Liver (tissue), 8 donors: ENCODE measurements at regions not wholly inside any gene's neighbourhood (a gene's known extent, or its start where the extent isn't known, plus 50 kb on each side); places are given as distances from the start of the nearest gene placed in this dataset.

Source experiments
- DNase-seq: peaks from one replicate; pipeline ENCODE4 v3.0.0-alpha.2; 2017; ENCODE audit warnings: low spot score
- H3K27ac ChIP-seq, 2 donors: one replicate each; pipeline ENCODE4 v1.7.0; 2013; ENCODE audit warnings: inconsistent platforms in 2 of 2, low read length in 2 of 2, control low read depth in 1 of 2, low read depth in 1 of 2, mild to moderate bottlenecking in 1 of 2
- H3K27me3 ChIP-seq, 4 donors: one replicate each; pipeline versions ENCODE4 v1.6.1 to v1.7.0; 2013; ENCODE audit warnings: low read length in 3 of 4, inconsistent platforms in 1 of 4, mild to moderate bottlenecking in 1 of 4, moderate library complexity in 1 of 4; ENCODE audit not compliant: control insufficient read depth in 4 of 4, insufficient read depth in 4 of 4
- H3K36me3 ChIP-seq, 4 donors: one replicate each; pipeline versions ENCODE4 v1.6.1 to v1.7.0; 2013; ENCODE audit warnings: low read length in 3 of 4, mild to moderate bottlenecking in 3 of 4, low read depth in 1 of 4, moderate library complexity in 1 of 4; ENCODE audit not compliant: control insufficient read depth in 4 of 4, insufficient read depth in 3 of 4
- H3K4me1 ChIP-seq, 4 donors: one replicate each; pipeline versions ENCODE4 v1.6.1 to v1.7.0; 2013; ENCODE audit warnings: low read length in 3 of 4, mild to moderate bottlenecking in 3 of 4, moderate library complexity in 1 of 4; ENCODE audit not compliant: control insufficient read depth in 4 of 4, insufficient read depth in 4 of 4
- H3K4me3 ChIP-seq, 3 donors: one replicate each; pipeline versions ENCODE4 v1.6.1 to v1.7.0; 2013; ENCODE audit warnings: low read length in 3 of 3, control low read depth in 1 of 3, low read depth in 1 of 3, mild to moderate bottlenecking in 1 of 3
- H3K9ac ChIP-seq, 2 donors: one replicate each; pipeline ENCODE4 v1.7.0; 2013; ENCODE audit warnings: low read length in 2 of 2, mild to moderate bottlenecking in 2 of 2, moderate library complexity in 2 of 2, control low read depth in 1 of 2, low read depth in 1 of 2
- H3K9me3 ChIP-seq, 4 donors: one replicate each; pipeline versions ENCODE4 v1.6.1 to v1.7.0; 2013; ENCODE audit warnings: low read length in 3 of 4; ENCODE audit not compliant: control insufficient read depth in 4 of 4
- ATF3 ChIP-seq: IDR thresholded peaks from 2 replicates; pipeline ENCODE4 v1.6.1; 2016; ENCODE audit warnings: antibody characterized with exemption
- CTCF ChIP-seq: fragments of 150-350 bp; IDR thresholded peaks from 2 replicates; pipeline ENCODE4 v1.5.1; 2017; ENCODE audit warnings: improper control_type of control experiment, low read depth, low read length; ENCODE audit not compliant: missing input control
- EGR1 ChIP-seq, 2 donors: IDR thresholded peaks; 2 replicates each; pipeline ENCODE4 v1.6.1; 2016 to 2018; ENCODE audit warnings: antibody characterized with exemption in 2 of 2, low read depth in 2 of 2
- FOXA1 ChIP-seq: IDR thresholded peaks from 2 replicates; pipeline ENCODE4 v1.6.1; 2016; ENCODE audit warnings: antibody characterized with exemption
- FOXA2 ChIP-seq: IDR thresholded peaks from 2 replicates; pipeline ENCODE4 v1.6.1; 2016; ENCODE audit warnings: antibody characterized with exemption
- GABPA ChIP-seq, 2 donors: IDR thresholded peaks in 1 of 2; conservative IDR thresholded peaks in 1 of 2; 2 replicates each; pipeline ENCODE4 v1.6.1; 2016; ENCODE audit warnings: antibody characterized with exemption in 2 of 2, mild to moderate bottlenecking in 1 of 2, moderate library complexity in 1 of 2
- HNF4A ChIP-seq, 2 donors: conservative IDR thresholded peaks; 2 replicates each; pipeline ENCODE4 v1.6.1; 2016; ENCODE audit warnings: antibody characterized with exemption in 2 of 2, mild to moderate bottlenecking in 2 of 2
- HNF4G ChIP-seq: IDR thresholded peaks from 2 replicates; pipeline ENCODE4 v1.6.1; 2016; ENCODE audit warnings: antibody characterized with exemption
- JUND ChIP-seq, 2 donors: IDR thresholded peaks; 2 replicates each; pipeline ENCODE4 v1.6.1; 2016; ENCODE audit warnings: antibody characterized with exemption in 2 of 2
- MAX ChIP-seq: IDR thresholded peaks from 2 replicates; pipeline ENCODE4 v1.6.1; 2016; ENCODE audit warnings: antibody characterized with exemption
- NR2F2 ChIP-seq: IDR thresholded peaks from 2 replicates; pipeline ENCODE4 v1.6.1; 2016; ENCODE audit warnings: antibody characterized with exemption
- RAD21 ChIP-seq, 2 donors: IDR thresholded peaks; 2 replicates each; pipeline ENCODE4 v1.6.1; 2016; ENCODE audit warnings: antibody characterized with exemption in 2 of 2, mild to moderate bottlenecking in 2 of 2
- REST ChIP-seq: IDR thresholded peaks from 2 replicates; pipeline ENCODE4 v1.6.1; 2016; ENCODE audit warnings: antibody characterized with exemption, mild to moderate bottlenecking
- RXRA ChIP-seq, 2 donors: IDR thresholded peaks; 2 replicates each; pipeline ENCODE4 v1.6.1; 2017 to 2018; ENCODE audit warnings: antibody characterized with exemption in 2 of 2, mild to moderate bottlenecking in 1 of 2
- SP1 ChIP-seq: IDR thresholded peaks from 2 replicates; pipeline ENCODE4 v1.6.1; 2018; ENCODE audit warnings: antibody characterized with exemption, mild to moderate bottlenecking
- TAF1 ChIP-seq: conservative IDR thresholded peaks from 2 replicates; pipeline ENCODE4 v1.6.1; 2016; ENCODE audit warnings: antibody characterized with exemption, mild to moderate bottlenecking
- YY1 ChIP-seq: IDR thresholded peaks from 2 replicates; pipeline ENCODE4 v1.6.1; 2016; ENCODE audit warnings: antibody characterized with exemption, mild to moderate bottlenecking
- ZBTB33 ChIP-seq: IDR thresholded peaks from 2 replicates; pipeline ENCODE4 v1.6.1; 2016; ENCODE audit warnings: antibody characterized with exemption
- WGBS: extraction: QIAGEN DNeasy Blood & Tissue Kit; methylation state at CpG from one replicate; pipeline ENCODE4 v1.1.7; 2013; 5-methylcytosine and 5-hydroxymethylcytosine counted together
- donor health status: healthy.
- donor health status: healthy.
- donor health status: healthy.
- donor health status: healthy.
- donor health status: healthy.

- Histone ChIP-seq H3K9me3 (no peaks in the 10 kb centered on the region), H3K4me3 (no peak overlapping the region), H3K4me1 (peaks cover 0 to 4% (median 3%) of the 10 kb centered on the region in 4 donors), H3K27me3 (no peaks in the 10 kb centered on the region), H3K36me3 (no peaks in the 10 kb centered on the region), H3K27ac (no peak overlapping the region), H3K9ac (no peak overlapping the region)
- WGBS, result 71% methylated on average over 2 of the region's 2 CpGs
- DNase-seq, result no peak
- TF ChIP-seq YY1 (no peak), MAX (no peak), FOXA1 (no peak), RXRA (IDR thresholded peaks at IDR 0.05) (no peak), NR2F2 (no peak), TAF1 (no peak), JUND (IDR thresholded peaks at IDR 0.05) (no peak), GABPA (IDR thresholded peaks at IDR 0.05 in 1 of 2, conservative IDR thresholded peaks at IDR 0.05 in 1 of 2) (no peak), SP1 (no peak), RAD21 (IDR thresholded peaks at IDR 0.05) (no peak), ATF3 (no peak), EGR1 (IDR thresholded peaks at IDR 0.05; ENCODE audit: low read depth in 2 of 2) (no peak)
These were observed 105.6 kb upstream of the UXS1 start for GRCh38 chr2:106299696-106300095.

GRCh38 chr2:106296182-106296815 is 102.2 kb upstream of the UXS1 start:
- DNase-seq, result no peak
- 92% methylated on average over 8 of the region's 8 CpGs for WGBS
- Histone ChIP-seq H3K9me3 (no peaks in the 10 kb centered on the region), H3K27me3 (no peaks in the 10 kb centered on the region), H3K36me3 (no peaks in the 10 kb centered on the region), H3K4me1 (peaks cover 0 to 11% (median 1%) of the 10 kb centered on the region in 4 donors), H3K27ac (peak overlapping the region in 1 of 2 donors; percentile 12), H3K4me3 (no peak overlapping the region), H3K9ac (no peak overlapping the region)
- TF ChIP-seq ATF3 (no peak), RXRA (IDR thresholded peaks at IDR 0.05) (no peak), REST (no peak), YY1 (no peak), HNF4A (conservative IDR thresholded peaks at IDR 0.05) (no peak), HNF4G (no peak), SP1 (no peak), NR2F2 (no peak), GABPA (IDR thresholded peaks at IDR 0.05 in 1 of 2, conservative IDR thresholded peaks at IDR 0.05 in 1 of 2) (no peak), RAD21 (IDR thresholded peaks at IDR 0.05) (no peak), FOXA2 (no peak), TAF1 (no peak), ZBTB33 (no peak), CTCF (no peak), FOXA1 (no peak), MAX (no peak), EGR1 (IDR thresholded peaks at IDR 0.05; ENCODE audit: low read depth in 2 of 2) (no peak)
